H1 (cell line): ENCODE measurements at regions not wholly inside any gene's neighbourhood (a gene's known extent, or its start where the extent isn't known, plus 50 kb on each side); places are given as distances from the start of the nearest gene placed in this dataset.

Source experiments
- CTCF ChIA-PET: fragments of 300-600 bp; sonication (Branson Sonifier 250); formaldehyde crosslinking; loops from one replicate; lab custom pipeline; 2021; ENCODE audit not compliant: partially characterized antibody; lab: Charles Lee
- POLR2A ChIA-PET: fragments of 300-600 bp; sonication (Branson Sonifier 250); formaldehyde crosslinking; loops from one replicate; lab custom pipeline; 2021; ENCODE audit warnings: inconsistent platforms; ENCODE audit not compliant: partially characterized antibody; lab: Charles Lee
- DNase-seq, 2 experiments: peaks; one replicate each; pipeline versions ENCODE4 v3.0.0 to v3.0.0-alpha.2; 2010 to 2022; ENCODE audit warnings: low spot score in 2 of 2, low read depth in 1 of 2, mixed read lengths in 1 of 2
- FAIRE-seq: peaks from 2 replicates; lab custom pipeline; 2011; peaks lifted over from hg19 to GRCh38; lab: Jason Lieb, UNC
- H2AFZ ChIP-seq: 2 replicates; pipeline ENCODE4 v1.8.1; 2012; ENCODE audit warnings: low read length, inconsistent platforms
- H2AK5ac ChIP-seq: 2 replicates; pipeline ENCODE4 v1.6.1; 2013; ENCODE audit warnings: low read depth, low read length
- H2BK120ac ChIP-seq: replicated peaks from 2 replicates; pipeline ENCODE3; 2013; ENCODE audit warnings: low read depth, low read length, inconsistent platforms
- H2BK12ac ChIP-seq: 2 replicates; pipeline ENCODE4 v1.6.1; 2013; ENCODE audit warnings: low read depth, low read length
- H2BK15ac ChIP-seq: 2 replicates; pipeline ENCODE4 v1.6.1; 2013; ENCODE audit warnings: low read length
- H2BK20ac ChIP-seq: 2 replicates; pipeline ENCODE4 v1.6.1; 2013; ENCODE audit warnings: low read length
- H2BK5ac ChIP-seq: 2 replicates; pipeline ENCODE4 v1.6.1; 2013; ENCODE audit warnings: low read depth, low read length
- H3K14ac ChIP-seq: 2 replicates; pipeline ENCODE4 v1.6.1; 2013; ENCODE audit warnings: inconsistent platforms; ENCODE audit not compliant: insufficient read length
- H3K18ac ChIP-seq: 2 replicates; pipeline ENCODE4 v1.6.1; 2013; ENCODE audit warnings: low read length; ENCODE audit errors: extremely low read depth
- H3K23ac ChIP-seq: 2 replicates; pipeline ENCODE4 v1.6.1; 2013; ENCODE audit warnings: inconsistent platforms; ENCODE audit not compliant: insufficient read length
- H3K23me2 ChIP-seq: 2 replicates; pipeline ENCODE4 v1.6.1; 2013; ENCODE audit warnings: low read depth, low read length
- H3K27ac ChIP-seq: 2 replicates; pipeline ENCODE4 v1.6.1; 2011; ENCODE audit warnings: low read depth, low read length, inconsistent platforms
- H3K27me3 ChIP-seq, 4 experiments: replicated peaks in 1 of 4; 1 replicate in 1 of 4; 2 replicates in 3 of 4; pipeline versions ENCODE4 v1.6.1 to v1.8.1; 2011 to 2013; ENCODE audit warnings: low read length in 3 of 4, mild to moderate bottlenecking in 3 of 4, inconsistent platforms in 2 of 4, mixed read lengths in 2 of 4, moderate library complexity in 1 of 4; ENCODE audit not compliant: control insufficient read depth in 3 of 4, insufficient read depth in 3 of 4; ENCODE audit errors: extremely low read depth in 1 of 4
- H3K36me3 ChIP-seq, 4 experiments: 2 replicates each; pipeline versions ENCODE4 v1.6.1 to v1.8.1; 2011 to 2013; ENCODE audit warnings: mild to moderate bottlenecking in 4 of 4, low read length in 3 of 4, moderate library complexity in 2 of 4, control low read depth in 1 of 4, inconsistent platforms in 1 of 4; ENCODE audit not compliant: insufficient read depth in 4 of 4, control insufficient read depth in 2 of 4
- H3K4ac ChIP-seq: replicated peaks from 2 replicates; pipeline ENCODE3; 2013; ENCODE audit warnings: low read length, low read depth, mixed read lengths, inconsistent platforms; ENCODE audit not compliant: insufficient read length
- H3K4me1 ChIP-seq, 4 experiments: replicated peaks in 1 of 4; 1 replicate in 1 of 4; 2 replicates in 3 of 4; pipeline versions ENCODE4 v1.6.1 to v1.8.1; 2011 to 2013; ENCODE audit warnings: low read length in 3 of 4, inconsistent platforms in 2 of 4, mixed read lengths in 1 of 4; ENCODE audit not compliant: insufficient read depth in 4 of 4, control insufficient read depth in 3 of 4
- H3K4me2 ChIP-seq, 2 experiments: 2 replicates each; pipeline versions ENCODE4 v1.6.1 to v1.8.1; 2011 to 2013; ENCODE audit warnings: low read depth in 2 of 2, low read length in 2 of 2, control low read depth in 1 of 2, inconsistent platforms in 1 of 2, mild to moderate bottlenecking in 1 of 2; ENCODE audit not compliant: insufficient read depth in 1 of 2
- H3K4me3 ChIP-seq, 4 experiments: fragments of 200-600, 300-600 bp in 1 of 4; sonication (generic), shearing (Covaris generic), sonication (Bioruptor Twin) in 1 of 4; 2 replicates each; pipeline versions ENCODE4 v1.5.1 to v1.8.1; 2011 to 2016; ENCODE audit warnings: low read length in 4 of 4, low read depth in 3 of 4, control low read depth in 2 of 4, inconsistent platforms in 2 of 4, mild to moderate bottlenecking in 2 of 4, mixed read lengths in 1 of 4, moderate library complexity in 1 of 4; ENCODE audit not compliant: insufficient read depth in 2 of 4; ENCODE audit errors: extremely low read depth in 1 of 4
- H3K56ac ChIP-seq: replicated peaks from 2 replicates; pipeline ENCODE3; 2013; ENCODE audit warnings: low read depth, mild to moderate bottlenecking, mixed read lengths, low read length, inconsistent platforms; ENCODE audit not compliant: insufficient read length
- H3K79me1 ChIP-seq: 2 replicates; pipeline ENCODE4 v1.6.1; 2013; ENCODE audit warnings: low read depth, low read length, control low read depth
- H3K79me2 ChIP-seq, 2 experiments: 2 replicates each; pipeline versions ENCODE4 v1.6.1 to v1.8.1; 2012 to 2013; ENCODE audit warnings: low read length in 2 of 2, mild to moderate bottlenecking in 2 of 2, inconsistent platforms in 1 of 2; ENCODE audit not compliant: insufficient read depth in 2 of 2, control insufficient read depth in 1 of 2
- H3K9ac ChIP-seq, 4 experiments: replicated peaks in 1 of 4; 1 replicate in 1 of 4; 2 replicates in 3 of 4; pipeline versions ENCODE4 v1.6.1 to v1.8.1; 2011 to 2013; ENCODE audit warnings: low read depth in 3 of 4, low read length in 3 of 4, control low read depth in 2 of 4, mild to moderate bottlenecking in 2 of 4, moderate library complexity in 2 of 4, inconsistent platforms in 1 of 4; ENCODE audit errors: extremely low read depth in 1 of 4
- H3K9me3 ChIP-seq, 2 experiments: 2 replicates each; pipeline versions ENCODE4 v1.6.1 to v1.8.1; 2012 to 2013; ENCODE audit warnings: mild to moderate bottlenecking in 2 of 2, moderate library complexity in 2 of 2, control low read depth in 1 of 2, inconsistent platforms in 1 of 2, low read depth in 1 of 2, low read length in 1 of 2, mixed read lengths in 1 of 2; ENCODE audit not compliant: insufficient read depth in 2 of 2
- H4K20me1 ChIP-seq, 2 experiments: replicated peaks in 1 of 2; 2 replicates each; pipeline versions ENCODE3 to v1.8.1; 2011 to 2013; ENCODE audit warnings: inconsistent platforms in 2 of 2, low read length in 2 of 2, mild to moderate bottlenecking in 1 of 2; ENCODE audit not compliant: insufficient read depth in 2 of 2, control insufficient read depth in 1 of 2
- H4K5ac ChIP-seq: 2 replicates; pipeline ENCODE4 v1.6.1; 2013; ENCODE audit warnings: low read length, low read depth, mixed read lengths, inconsistent platforms; ENCODE audit not compliant: insufficient read length
- H4K8ac ChIP-seq: 2 replicates; pipeline ENCODE4 v1.8.0; 2013; ENCODE audit warnings: mild to moderate bottlenecking, moderate library complexity, low read length, inconsistent platforms; ENCODE audit not compliant: insufficient read depth; ENCODE audit errors: extremely low read depth
- H4K91ac ChIP-seq: replicated peaks from 2 replicates; pipeline ENCODE3; 2013; ENCODE audit warnings: low read length, mixed read lengths, inconsistent platforms; ENCODE audit not compliant: insufficient read length
- ASH2L ChIP-seq: fragments of 200-600, 300-600 bp; sonication (generic); IDR thresholded peaks from one replicate; pipeline ENCODE4 v1.7.1; 2017; ENCODE audit warnings: low read length
- BCL11A ChIP-seq, 2 experiments: IDR thresholded peaks; one replicate each; pipeline ENCODE4 v1.6.1; 2011; ENCODE audit warnings: low read depth in 2 of 2, low read length in 2 of 2, mild to moderate bottlenecking in 2 of 2
- CREB1 ChIP-seq: IDR thresholded peaks from 2 replicates; pipeline ENCODE4 v1.6.1; 2012; ENCODE audit warnings: inconsistent platforms
- CTBP2 ChIP-seq: IDR thresholded peaks from 2 replicates; pipeline ENCODE4 v1.7.0; 2011; ENCODE audit warnings: borderline replicate concordance, mild to moderate bottlenecking, moderate library complexity, mixed read lengths, low read length; ENCODE audit not compliant: insufficient read depth, insufficient read length
- EZH2 ChIP-seq: fragments of 200-600 bp; sonication (generic); IDR thresholded peaks from 2 replicates; pipeline ENCODE4 v1.7.1; 2012; ENCODE audit warnings: low read depth, mild to moderate bottlenecking, moderate library complexity, low read length, inconsistent platforms; ENCODE audit not compliant: severe bottlenecking
- TAF1 ChIP-seq: IDR thresholded peaks from 2 replicates; pipeline ENCODE4 v1.6.1; 2011; ENCODE audit warnings: mild to moderate bottlenecking, low read depth, low read length
- TAF7 ChIP-seq: optimal IDR thresholded peaks from 2 replicates; pipeline ENCODE3; 2011; ENCODE audit warnings: low read depth, mild to moderate bottlenecking, inconsistent platforms, low read length, moderate library complexity, borderline replicate concordance
- TEAD4 ChIP-seq: IDR thresholded peaks from 2 replicates; pipeline ENCODE4 v1.6.1; 2012; ENCODE audit warnings: low read depth, low read length, inconsistent platforms, mixed read lengths
- WGBS, 2 experiments: shearing (Covaris generic) in 1 of 2; methylation state at CpG; one replicate each; pipeline versions ENCODE4 v1.1.6 to v1.1.7; 2013 to 2015; ENCODE audit warnings: low lambda C conversion rate in 2 of 2, mixed read lengths in 2 of 2, inconsistent platforms in 1 of 2, low coverage in 1 of 2, missing lambda C conversion rate in 1 of 2; ENCODE audit not compliant: insufficient replicate concordance in 2 of 2, insufficient coverage in 1 of 2, insufficient read length in 1 of 2; ENCODE audit errors: extremely low coverage in 1 of 2, missing lambda C conversion rate in 1 of 2; 5-methylcytosine and 5-hydroxymethylcytosine counted together
- TF ChIP-seq, protein P1 (sequence below): IDR thresholded peaks from 2 replicates; pipeline ENCODE4 v1.6.1; 2011; ENCODE audit warnings: low read depth, mild to moderate bottlenecking, low read length; ENCODE audit not compliant: insufficient read depth
- TF ChIP-seq, protein P2 (sequence below): IDR thresholded peaks from 2 replicates; pipeline ENCODE4 v1.6.1; 2012; ENCODE audit warnings: inconsistent platforms

DNA sequence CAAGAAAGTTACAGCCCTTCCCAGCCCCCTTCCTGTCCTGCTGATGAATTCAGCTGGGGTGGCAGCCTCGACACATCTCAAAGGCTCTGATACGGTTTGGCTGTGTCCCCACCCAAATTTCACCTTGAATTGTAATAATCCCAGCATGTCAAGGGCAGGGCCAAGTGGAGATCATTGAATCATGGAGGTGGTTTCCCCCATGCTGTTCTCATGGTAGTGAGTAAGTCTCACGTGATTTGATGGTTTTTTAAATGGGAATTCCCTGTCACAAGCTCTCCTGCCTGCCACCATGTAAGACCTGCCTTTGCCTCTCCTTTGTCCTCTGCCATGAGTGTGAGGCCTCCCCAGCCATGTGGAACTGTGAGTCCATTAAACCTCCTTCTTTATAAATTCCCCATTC lies 163.2 kb upstream of the FOXF1 start:
- no peak overlapping the region for H2BK5ac ChIP-seq
- no peak overlapping the region for H3K14ac ChIP-seq
- DNase-seq (no peak), FAIRE-seq (no peak)
- no peaks in the 10 kb centered on the region for H3K23me2 ChIP-seq
- H3K56ac ChIP-seq: no peak overlapping the region
- no peaks in the 10 kb centered on the region for H4K20me1 ChIP-seq
- no peak overlapping the region for H2BK15ac ChIP-seq
- no peak overlapping the region for H2AFZ ChIP-seq
- no peaks in the 10 kb centered on the region for H3K79me2 ChIP-seq
- no peak overlapping the region for H3K9ac ChIP-seq
- H4K8ac ChIP-seq: no peak overlapping the region
- no peak overlapping the region for H3K4me3 ChIP-seq
- no peak overlapping the region for H3K23ac ChIP-seq
- no peaks in the 10 kb centered on the region for H3K9me3 ChIP-seq
- H3K4ac ChIP-seq: no peak overlapping the region
- no peak overlapping the region for H2BK12ac ChIP-seq
- no peaks in the 10 kb centered on the region for H3K36me3 ChIP-seq
- no peak overlapping the region for H3K27ac ChIP-seq
- H4K91ac ChIP-seq: no peak overlapping the region
- TF ChIP-seq BCL11A (IDR thresholded peaks at IDR 0.05; ENCODE audit: low read depth in 2 of 2, low read length in 2 of 2) (no peak), CTBP2 (no peak), EZH2 (no peak), CREB1 (no peak), ASH2L (no peak), TAF1 (no peak), TEAD4 (no peak), TAF7 (no peak)
- TF ChIP-seq, protein P1, sequence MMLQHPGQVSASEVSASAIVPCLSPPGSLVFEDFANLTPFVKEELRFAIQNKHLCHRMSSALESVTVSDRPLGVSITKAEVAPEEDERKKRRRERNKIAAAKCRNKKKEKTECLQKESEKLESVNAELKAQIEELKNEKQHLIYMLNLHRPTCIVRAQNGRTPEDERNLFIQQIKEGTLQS: no peak
- TF ChIP-seq, protein P2, sequence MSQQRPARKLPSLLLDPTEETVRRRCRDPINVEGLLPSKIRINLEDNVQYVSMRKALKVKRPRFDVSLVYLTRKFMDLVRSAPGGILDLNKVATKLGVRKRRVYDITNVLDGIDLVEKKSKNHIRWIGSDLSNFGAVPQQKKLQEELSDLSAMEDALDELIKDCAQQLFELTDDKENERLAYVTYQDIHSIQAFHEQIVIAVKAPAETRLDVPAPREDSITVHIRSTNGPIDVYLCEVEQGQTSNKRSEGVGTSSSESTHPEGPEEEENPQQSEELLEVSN: no peak
- H3K18ac ChIP-seq: no peak overlapping the region
- no peaks in the 10 kb centered on the region for H3K79me1 ChIP-seq
- no peak overlapping the region for H2BK20ac ChIP-seq
- H3K27me3 ChIP-seq: peaks cover 0 to 11% (median 3%) of the 10 kb centered on the region in 4 experiments; a peak in 4 of 7 replicates
- POLR2A ChIA-PET: interaction anchor here (1.1 kb wide), 1 partner anchor 13 kb away, joined by 3 read pairs; no protein-coding TSS in a partner anchor
- peaks cover 2 to 17% (median 10%) of the 10 kb centered on the region in 4 experiments for H3K4me1 ChIP-seq
- CTCF ChIA-PET: interaction anchor here (0.9 to 2.6 kb wide), 3 partner anchors 45 to 302 kb away, joined by 3 to 6 read pairs (median 4); no protein-coding TSS in a partner anchor
- no peak overlapping the region for H3K4me2 ChIP-seq
- 88% methylated on average over 3 of the region's 3 CpGs; no CpG with 5 or more reads in 1 of the 2 experiments for WGBS, 2 experiments
- H2AK5ac ChIP-seq: no peak overlapping the region
- no peak overlapping the region for H2BK120ac ChIP-seq
- no peak overlapping the region for H4K5ac ChIP-seq
